ENCODE measurements at regions not wholly inside any gene's neighbourhood (a gene's known extent, or its start where the extent isn't known, plus 50 kb on each side); places are given as distances from the start of the nearest gene placed in this dataset.

GRCh38 chr15:97194750-97195149 lies 765.8 kb upstream of the ARRDC4 start:
- no peaks in the 10 kb centered on the region for H3K36me3 ChIP-seq (replicated peaks; ENCODE audit: control insufficient read depth, insufficient read depth, low read length)
- no peaks in the 10 kb centered on the region for H3K27me3 ChIP-seq (ENCODE audit: control insufficient read depth, insufficient read depth, low read length)
- no peak for DNase-seq
- H3K4me3 ChIP-seq (ENCODE audit: insufficient read depth, low read depth, low read length): no peak overlapping the region

GRCh38 chr15:97196048-97197014 lies 764.2 kb upstream of the ARRDC4 start:
- no peak for DNase-seq
- Histone ChIP-seq H3K36me3 (replicated peaks; ENCODE audit: control insufficient read depth, insufficient read depth, low read length) (no peaks in the 10 kb centered on the region), H3K4me3 (ENCODE audit: insufficient read depth, low read depth, low read length) (no peak overlapping the region), H3K27me3 (ENCODE audit: control insufficient read depth, insufficient read depth, low read length) (no peaks in the 10 kb centered on the region)

GRCh38 chr15:97199393-97200051 lies 761.0 kb upstream of the ARRDC4 start:
- Histone ChIP-seq H3K36me3 (replicated peaks; ENCODE audit: control insufficient read depth, insufficient read depth, low read length) (no peaks in the 10 kb centered on the region), H3K4me3 (ENCODE audit: insufficient read depth, low read depth, low read length) (no peak overlapping the region), H3K27me3 (ENCODE audit: control insufficient read depth, insufficient read depth, low read length) (no peaks in the 10 kb centered on the region)
- no peak for DNase-seq

- Histone ChIP-seq H3K36me3 (replicated peaks; ENCODE audit: control insufficient read depth, insufficient read depth, low read length) (no peaks in the 10 kb centered on the region), H3K4me3 (ENCODE audit: insufficient read depth, low read depth, low read length) (no peak overlapping the region), H3K27me3 (ENCODE audit: control insufficient read depth, insufficient read depth, low read length) (no peaks in the 10 kb centered on the region)
- no peak for DNase-seq
These were observed 760.3 kb upstream of the ARRDC4 start for GRCh38 chr15:97200161-97200560.

GRCh38 chr15:97210277-97210676 lies 750.2 kb upstream of the ARRDC4 start:
- Histone ChIP-seq H3K36me3 (replicated peaks; ENCODE audit: control insufficient read depth, insufficient read depth, low read length) (no peaks in the 10 kb centered on the region), H3K27me3 (ENCODE audit: control insufficient read depth, insufficient read depth, low read length) (no peaks in the 10 kb centered on the region), H3K4me3 (ENCODE audit: insufficient read depth, low read depth, low read length) (no peak overlapping the region)
- DNase-seq: no peak

GRCh38 chr15:97215629-97216028 lies 744.9 kb upstream of the ARRDC4 start:
- Histone ChIP-seq H3K4me3 (ENCODE audit: insufficient read depth, low read depth, low read length) (no peak overlapping the region), H3K36me3 (replicated peaks; ENCODE audit: control insufficient read depth, insufficient read depth, low read length) (no peaks in the 10 kb centered on the region), H3K27me3 (ENCODE audit: control insufficient read depth, insufficient read depth, low read length) (no peaks in the 10 kb centered on the region)
- no peak for DNase-seq

GRCh38 chr15:97224191-97224641 lies 736.3 kb upstream of the ARRDC4 start:
- Histone ChIP-seq H3K4me3 (ENCODE audit: insufficient read depth, low read depth, low read length) (no peak overlapping the region), H3K36me3 (replicated peaks; ENCODE audit: control insufficient read depth, insufficient read depth, low read length) (no peaks in the 10 kb centered on the region), H3K27me3 (ENCODE audit: control insufficient read depth, insufficient read depth, low read length) (no peaks in the 10 kb centered on the region)
- DNase-seq: no peak

GRCh38 chr15:97234851-97235610 lies 725.5 kb upstream of the ARRDC4 start:
- no peaks in the 10 kb centered on the region for H3K36me3 ChIP-seq (replicated peaks; ENCODE audit: control insufficient read depth, insufficient read depth, low read length)
- peak; percentile 38 for DNase-seq
- no peak overlapping the region for H3K4me3 ChIP-seq (ENCODE audit: insufficient read depth, low read depth, low read length)
- H3K27me3 ChIP-seq (ENCODE audit: control insufficient read depth, insufficient read depth, low read length): no peaks in the 10 kb centered on the region

GRCh38 chr15:97235611-97235985 lies 724.9 kb upstream of the ARRDC4 start:
- Histone ChIP-seq H3K27me3 (ENCODE audit: control insufficient read depth, insufficient read depth, low read length) (no peaks in the 10 kb centered on the region), H3K36me3 (replicated peaks; ENCODE audit: control insufficient read depth, insufficient read depth, low read length) (no peaks in the 10 kb centered on the region), H3K4me3 (ENCODE audit: insufficient read depth, low read depth, low read length) (no peak overlapping the region)
- DNase-seq: no peak

GRCh38 chr15:97236140-97236539 lies 724.4 kb upstream of the ARRDC4 start:
- Histone ChIP-seq H3K4me3 (ENCODE audit: insufficient read depth, low read depth, low read length) (no peak overlapping the region), H3K36me3 (replicated peaks; ENCODE audit: control insufficient read depth, insufficient read depth, low read length) (no peaks in the 10 kb centered on the region), H3K27me3 (ENCODE audit: control insufficient read depth, insufficient read depth, low read length) (no peaks in the 10 kb centered on the region)
- DNase-seq: no peak

- Histone ChIP-seq H3K27me3 (ENCODE audit: control insufficient read depth, insufficient read depth, low read length) (no peaks in the 10 kb centered on the region), H3K4me3 (ENCODE audit: insufficient read depth, low read depth, low read length) (no peak overlapping the region), H3K36me3 (replicated peaks; ENCODE audit: control insufficient read depth, insufficient read depth, low read length) (no peaks in the 10 kb centered on the region)
- no peak for DNase-seq
These were observed 723.3 kb upstream of the ARRDC4 start for GRCh38 chr15:97237160-97237559.

GRCh38 chr15:97248376-97248775 lies 712.1 kb upstream of the ARRDC4 start:
- no peak overlapping the region for H3K4me3 ChIP-seq (ENCODE audit: insufficient read depth, low read depth, low read length)
- no peaks in the 10 kb centered on the region for H3K27me3 ChIP-seq (ENCODE audit: control insufficient read depth, insufficient read depth, low read length)
- DNase-seq: no peak
- no peaks in the 10 kb centered on the region for H3K36me3 ChIP-seq (replicated peaks; ENCODE audit: control insufficient read depth, insufficient read depth, low read length)

- Histone ChIP-seq H3K36me3 (replicated peaks; ENCODE audit: control insufficient read depth, insufficient read depth, low read length) (no peaks in the 10 kb centered on the region), H3K4me3 (ENCODE audit: insufficient read depth, low read depth, low read length) (no peak overlapping the region), H3K27me3 (ENCODE audit: control insufficient read depth, insufficient read depth, low read length) (no peaks in the 10 kb centered on the region)
- no peak for DNase-seq
These were observed 700.6 kb upstream of the ARRDC4 start for GRCh38 chr15:97259943-97260342.

GRCh38 chr15:97301166-97301565 lies 659.3 kb upstream of the ARRDC4 start:
- DNase-seq: no peak
- no peaks in the 10 kb centered on the region for H3K27me3 ChIP-seq (ENCODE audit: control insufficient read depth, insufficient read depth, low read length)
- no peak overlapping the region for H3K4me3 ChIP-seq (ENCODE audit: insufficient read depth, low read depth, low read length)
- no peaks in the 10 kb centered on the region for H3K36me3 ChIP-seq (replicated peaks; ENCODE audit: control insufficient read depth, insufficient read depth, low read length)

All from H7 (cell line).